K562 (cell line): ENCODE measurements at regions not wholly inside any gene's neighbourhood (a gene's known extent, or its start where the extent isn't known, plus 50 kb on each side); places are given as distances from the start of the nearest gene placed in this dataset.

ENCODE experiments used
- ADNP ChIP-seq: fragments of 200-800 bp; sonication (Bioruptor generic); IDR thresholded peaks from 2 replicates; pipeline ENCODE4 v1.6.1; 2016; ENCODE audit warnings: missing genetic modification characterization, missing compliant biosample characterization
- ATF3 ChIP-seq, 2 experiments: fragments of 450-650 bp in 1 of 2; sonication (generic) in 1 of 2; formaldehyde crosslinking in 1 of 2; IDR thresholded peaks in 1 of 2; conservative IDR thresholded peaks in 1 of 2; 2 replicates each; pipeline versions ENCODE4 v1.6.1 to v1.8.1; 2016 to 2023; ENCODE audit warnings: mild to moderate bottlenecking in 2 of 2, moderate library complexity in 2 of 2, inconsistent platforms in 1 of 2, missing genetic modification reagents in 1 of 2
- BRD4 ChIP-seq: fragments of 200-600 bp; sonication (generic); IDR thresholded peaks from 2 replicates; pipeline ENCODE4 v1.6.1; 2017; ENCODE audit warnings: inconsistent platforms
- CXXC5 ChIP-seq: fragments of 250-450 bp; sonication (Bioruptor Pico); IDR thresholded peaks from 2 replicates; pipeline ENCODE4 v1.8.0; 2022; ENCODE audit warnings: inconsistent platforms, mild to moderate bottlenecking, moderate library complexity
- FOXO4 ChIP-seq: fragments of 450-650 bp; formaldehyde crosslinking; IDR thresholded peaks from 2 replicates; pipeline ENCODE4 v1.4.0; 2020; ENCODE audit warnings: mild to moderate bottlenecking, moderate library complexity
- FUS ChIP-seq: fragments of 200-400 bp; formaldehyde crosslinking; optimal IDR thresholded peaks from 2 replicates; pipeline ENCODE3; 2017; ENCODE audit warnings: low read depth, low read length
- GTF2E2 ChIP-seq: fragments of 200-800 bp; sonication (Bioruptor generic); IDR thresholded peaks from 2 replicates; pipeline ENCODE4 v1.6.1; 2016; ENCODE audit warnings: missing genetic modification characterization, missing compliant biosample characterization
- HNRNPK ChIP-seq: fragments of 200-400 bp; formaldehyde crosslinking; IDR thresholded peaks from one replicate; pipeline ENCODE4 v1.6.1; 2018; ENCODE audit warnings: mild to moderate bottlenecking, low read depth, low read length; ENCODE audit not compliant: poor library complexity, severe bottlenecking
- MYC ChIP-seq, 2 experiments: fragments of 250-450 bp in 1 of 2; sonication (Bioruptor Pico) in 1 of 2; IDR thresholded peaks; 2 replicates each; pipeline versions ENCODE4 v1.5.1 to v1.6.1; 2012 to 2021; ENCODE audit warnings: low read depth in 2 of 2, borderline replicate concordance in 1 of 2, improper control_type of control experiment in 1 of 2, low read length in 1 of 2, mild to moderate bottlenecking in 1 of 2, moderate library complexity in 1 of 2
- NFYB ChIP-seq: IDR thresholded peaks from 2 replicates; pipeline ENCODE4 v1.6.1; 2011; ENCODE audit warnings: mild to moderate bottlenecking, moderate library complexity; ENCODE audit not compliant: insufficient read length; ENCODE audit errors: extremely low read depth
- PBX2 ChIP-seq, 2 experiments: IDR thresholded peaks in 1 of 2; conservative IDR thresholded peaks in 1 of 2; 2 replicates each; pipeline ENCODE4 v1.6.1; 2016; ENCODE audit warnings: low read depth in 2 of 2, mild to moderate bottlenecking in 1 of 2, missing compliant biosample characterization in 1 of 2, missing genetic modification characterization in 1 of 2, moderate library complexity in 1 of 2
- RCOR1 ChIP-seq, 2 experiments: IDR thresholded peaks; 2 replicates each; pipeline ENCODE4 v1.6.1; 2012; ENCODE audit warnings: low read depth in 2 of 2, low read length in 2 of 2, borderline replicate concordance in 1 of 2, improper control_type of control experiment in 1 of 2
- RNF2 ChIP-seq: sonication (generic); IDR thresholded peaks from 2 replicates; pipeline ENCODE4 v1.6.1; 2016
- TCF3 ChIP-seq: sonication (generic); formaldehyde crosslinking; IDR thresholded peaks from 2 replicates; pipeline ENCODE4 v1.4.0; 2020; ENCODE audit warnings: mild to moderate bottlenecking, missing genetic modification reagents
- TCF7 ChIP-seq: sonication (generic); IDR thresholded peaks from 2 replicates; pipeline ENCODE4 v1.6.1; 2016; ENCODE audit warnings: antibody characterized with exemption, borderline replicate concordance
- TEAD2 ChIP-seq: fragments of 450-650 bp; IDR thresholded peaks from 2 replicates; pipeline ENCODE4 v1.6.1; 2016; ENCODE audit warnings: missing genetic modification characterization, control low read depth, missing compliant biosample characterization
- ZBTB17 ChIP-seq: fragments of 450-650 bp; formaldehyde crosslinking; IDR thresholded peaks from 2 replicates; pipeline ENCODE4 v1.4.0; 2020; ENCODE audit warnings: mild to moderate bottlenecking
- ZEB2 ChIP-seq: fragments of 450-650 bp; IDR thresholded peaks from 2 replicates; pipeline ENCODE4 v1.6.1; 2016
- ZFP1 ChIP-seq: fragments of 450-650 bp; formaldehyde crosslinking; IDR thresholded peaks from 2 replicates; pipeline ENCODE4 v1.4.0; 2020; ENCODE audit warnings: mild to moderate bottlenecking, mixed read lengths
- ZKSCAN8 ChIP-seq: fragments of 200-800 bp; sonication (Bioruptor generic); IDR thresholded peaks from 2 replicates; pipeline ENCODE4 v1.6.1; 2016; ENCODE audit warnings: missing genetic modification characterization, missing compliant biosample characterization
- ZNF263 ChIP-seq: sonication (generic); formaldehyde crosslinking; IDR thresholded peaks from 2 replicates; pipeline ENCODE4 v1.8.0; 2022; ENCODE audit warnings: mild to moderate bottlenecking, missing genetic modification reagents, borderline replicate concordance
- ZNF511 ChIP-seq: sonication (generic); formaldehyde crosslinking; IDR thresholded peaks from 2 replicates; pipeline ENCODE4 v1.8.0; 2022; ENCODE audit warnings: mild to moderate bottlenecking, missing genetic modification reagents

GRCh38 chr3:72155391-72156064 is 370.6 kb upstream of the PROK2 start (continued):
- TF ChIP-seq ZNF263 = no peak
- TF ChIP-seq RNF2 = no peak; the same call in 1 of the 2 replicates
- TF ChIP-seq HNRNPK = no peak
- peak; percentile 50 for TF ChIP-seq CXXC5 (CRISPR knock-in tag)
- TF ChIP-seq NFYB = peak; percentile 39
- no peak for TF ChIP-seq ADNP
- no peak for TF ChIP-seq BRD4
- TF ChIP-seq TCF3 (CRISPR knock-in tag) = peak; percentile 48; the same call in 1 of the 2 replicates
- peak; percentile 70 for TF ChIP-seq ATF3 (IDR thresholded peaks at IDR 0.05)
- no peak for TF ChIP-seq ATF3 (CRISPR knock-in tag; conservative IDR thresholded peaks at IDR 0.05)
- TF ChIP-seq ZEB2 = no peak
- TF ChIP-seq MYC (IDR thresholded peaks at IDR 0.05; ENCODE audit: low read depth, low read length) = peak; percentile 21; the same call in 1 of the 2 replicates
- no peak for TF ChIP-seq MYC (CRISPR knock-in tag; IDR thresholded peaks at IDR 0.05; ENCODE audit: borderline replicate concordance, low read depth)
- TF ChIP-seq PBX2 (CRISPR knock-in tag; IDR thresholded peaks at IDR 0.05; ENCODE audit: low read depth) = no peak
- peak; percentile 38; the same call in 1 of the 2 replicates for TF ChIP-seq PBX2 (tag; conservative IDR thresholded peaks at IDR 0.05; ENCODE audit: low read depth)
- 0 out of 2 replicates have a peak, but pooled peaks have one; percentile 46 for TF ChIP-seq ZBTB17 (CRISPR knock-in tag)
- TF ChIP-seq FUS = no peak
- no peak for TF ChIP-seq TCF7
- TF ChIP-seq TEAD2 = no peak
- no peak for TF ChIP-seq ZFP1 (CRISPR knock-in tag)
- TF ChIP-seq ZNF511 (CRISPR knock-in tag) = 0 out of 2 replicates have a peak, but pooled peaks have one; percentile 19
- TF ChIP-seq GTF2E2 (tag) = 0 out of 2 replicates have a peak, but pooled peaks have one; percentile 48
- 0 out of 2 replicates have a peak, but pooled peaks have one; percentile 32 for TF ChIP-seq ZKSCAN8 (CRISPR knock-in tag)
- 0 out of 4 replicates have a peak, but pooled peaks of 1 of the 2 experiments have one; percentile 6 for TF ChIP-seq RCOR1 (IDR thresholded peaks at IDR 0.05; ENCODE audit: borderline replicate concordance in 1 of 2, low read depth in 2 of 2, low read length in 2 of 2)
- no peak for TF ChIP-seq FOXO4 (CRISPR knock-in tag)
